IMR-90 (cell line): ENCODE measurements at regions not wholly inside any gene's neighbourhood (a gene's known extent, or its start where the extent isn't known, plus 50 kb on each side); places are given as distances from the start of the nearest gene placed in this dataset.

Experiments
- ATAC-seq: fragments of 200-7000 bp; cut with Tn5 transposase; 2 replicates; pipeline ENCODE4 v1.9.1; 2020; ENCODE audit warnings: low read depth, mild to moderate bottlenecking, moderate library complexity
- BruUV-seq: library from RNA; stranded (reverse); fragments of 400-500 nt; replicated peaks from 2 replicates; lab custom pipeline; 2021; lab: Mats Ljungman, UMichigan
- CTCF ChIA-PET: fragments of 300-600 bp; formaldehyde crosslinking; extraction: SDS; loops from one replicate; lab custom pipeline; 2021; ENCODE audit warnings: antibody characterized with exemption; lab: Yijun Ruan, JAX
- POLR2A ChIA-PET: fragments of 300-600 bp; sonication (Branson Sonifier 250); formaldehyde crosslinking; loops from one replicate; lab custom pipeline; 2022; ENCODE audit warnings: antibody characterized with exemption; ENCODE audit not compliant: unreplicated experiment; lab: Charles Lee
- DNase-seq: peaks from one replicate; pipeline ENCODE4 v3.0.0; 2013
- H2AFZ ChIP-seq: replicated peaks from 2 replicates; pipeline ENCODE3; 2013; ENCODE audit warnings: low read length, mild to moderate bottlenecking; ENCODE audit not compliant: poor library complexity
- H2AK5ac ChIP-seq: 2 replicates; pipeline ENCODE4 v1.6.1; 2013; ENCODE audit warnings: low read depth, low read length, inconsistent platforms
- H2AK9ac ChIP-seq: replicated peaks from 2 replicates; pipeline ENCODE3; 2013; ENCODE audit warnings: mild to moderate bottlenecking, low read depth, low read length, moderate library complexity; ENCODE audit not compliant: poor library complexity
- H2BK120ac ChIP-seq: 2 replicates; pipeline ENCODE4 v1.6.1; 2013; ENCODE audit warnings: low read depth, low read length, inconsistent platforms
- H2BK15ac ChIP-seq: 3 replicates; pipeline ENCODE4 v1.6.1; 2013; ENCODE audit warnings: low read depth, low read length, inconsistent platforms
- H2BK20ac ChIP-seq: 2 replicates; pipeline ENCODE4 v1.6.1; 2013; ENCODE audit warnings: low read depth, mild to moderate bottlenecking, inconsistent platforms, low read length, moderate library complexity
- H2BK5ac ChIP-seq: 2 replicates; pipeline ENCODE4 v1.6.1; 2013; ENCODE audit warnings: mild to moderate bottlenecking, low read depth, low read length, inconsistent platforms; ENCODE audit not compliant: poor library complexity, severe bottlenecking
- H3K14ac ChIP-seq: replicated peaks from 2 replicates; pipeline ENCODE4 v1.6.1; 2013; ENCODE audit warnings: low read depth, low read length, inconsistent platforms
- H3K18ac ChIP-seq: 2 replicates; pipeline ENCODE4 v1.6.1; 2013; ENCODE audit warnings: low read depth, low read length, control low read depth
- H3K23ac ChIP-seq: 2 replicates; pipeline ENCODE4 v1.6.1; 2013; ENCODE audit warnings: low read depth, low read length, inconsistent platforms
- H3K27ac ChIP-seq: 2 replicates; pipeline ENCODE4 v1.5.1; 2013; ENCODE audit warnings: mild to moderate bottlenecking, control low read depth, low read length; ENCODE audit not compliant: insufficient read depth
- H3K27me3 ChIP-seq: 2 replicates; pipeline ENCODE4 v1.6.1; 2013; ENCODE audit warnings: low read length; ENCODE audit not compliant: control insufficient read depth, insufficient read depth
- H3K36me3 ChIP-seq: 2 replicates; pipeline ENCODE4 v1.6.1; 2013; ENCODE audit warnings: low read length, mixed read lengths; ENCODE audit not compliant: control insufficient read depth, insufficient read depth
- H3K4ac ChIP-seq: 2 replicates; pipeline ENCODE4 v1.6.1; 2013; ENCODE audit warnings: low read depth, low read length, inconsistent platforms
- H3K4me1 ChIP-seq: 2 replicates; pipeline ENCODE4 v1.6.1; 2013; ENCODE audit warnings: low read length, mixed read lengths; ENCODE audit not compliant: control insufficient read depth, insufficient read depth
- H3K4me2 ChIP-seq: 2 replicates; pipeline ENCODE4 v1.6.1; 2013; ENCODE audit warnings: low read depth, mild to moderate bottlenecking, control low read depth, low read length, moderate library complexity
- H3K4me3 ChIP-seq: 2 replicates; pipeline ENCODE4 v1.5.1; 2013; ENCODE audit warnings: low read depth, mild to moderate bottlenecking, control low read depth, low read length, moderate library complexity; ENCODE audit not compliant: insufficient read depth
- H3K56ac ChIP-seq: 2 replicates; pipeline ENCODE4 v1.6.1; 2013; ENCODE audit warnings: low read length, inconsistent platforms; ENCODE audit not compliant: insufficient read depth; ENCODE audit errors: extremely low read depth
- H3K79me1 ChIP-seq, 2 experiments: 2 replicates each; pipeline ENCODE4 v1.6.1; 2013; ENCODE audit warnings: low read length in 2 of 2, inconsistent platforms in 1 of 2, low read depth in 1 of 2
- H3K9ac ChIP-seq: 2 replicates; pipeline ENCODE4 v1.6.1; 2013; ENCODE audit warnings: low read depth, low read length, control low read depth
- H3K9me1 ChIP-seq: 2 replicates; pipeline ENCODE4 v1.6.1; 2013; ENCODE audit warnings: low read length, inconsistent platforms; ENCODE audit not compliant: insufficient read depth
- H3K9me3 ChIP-seq: 2 replicates; pipeline ENCODE4 v1.6.1; 2013; ENCODE audit warnings: low read length; ENCODE audit not compliant: control insufficient read depth, insufficient read depth
- H4K20me1 ChIP-seq: 2 replicates; pipeline ENCODE4 v1.6.1; 2013; ENCODE audit warnings: low read length, inconsistent platforms; ENCODE audit not compliant: insufficient read depth
- H4K5ac ChIP-seq: 2 replicates; pipeline ENCODE4 v1.6.1; 2013; ENCODE audit warnings: mild to moderate bottlenecking, low read depth, low read length, control low read depth
- H4K8ac ChIP-seq, 2 experiments: 2 replicates each; pipeline ENCODE4 v1.6.1; 2013; ENCODE audit warnings: low read depth in 2 of 2, low read length in 2 of 2, control low read depth in 1 of 2, inconsistent platforms in 1 of 2
- H4K91ac ChIP-seq: 2 replicates; pipeline ENCODE4 v1.6.1; 2013; ENCODE audit warnings: low read depth, low read length, inconsistent platforms; ENCODE audit not compliant: insufficient read depth
- CEBPB ChIP-seq: IDR thresholded peaks from 2 replicates; pipeline ENCODE4 v1.6.1; 2012; ENCODE audit warnings: low read depth, low read length, improper control_type of control experiment
- FOS ChIP-seq: fragments of 150-350 bp; IDR thresholded peaks from 2 replicates; pipeline ENCODE4 v1.6.1; 2016; ENCODE audit warnings: low read depth, low read length
- RAD21 ChIP-seq: IDR thresholded peaks from 2 replicates; pipeline ENCODE4 v1.6.1; 2012; ENCODE audit warnings: low read length, improper control_type of control experiment
- WGBS, 2 experiments: methylation state at CpG; one replicate each; pipeline versions ENCODE4 v1.1.5 to v1.1.7; 2013; ENCODE audit warnings: missing lambda C conversion rate in 2 of 2; ENCODE audit not compliant: insufficient read length in 1 of 2; ENCODE audit errors: extremely low coverage in 2 of 2; 5-methylcytosine and 5-hydroxymethylcytosine counted together
- dilution Hi-C: fragments of 300-500 bp; cut with HindIII; formaldehyde crosslinking; loops from one replicate; pipeline ENCODE4 v1.14.3; 2018; ENCODE audit warnings: low sequenced_read_pairs; ENCODE audit not compliant: unreplicated experiment
- in situ Hi-C: fragments of 300-500 bp; cut with MboI; formaldehyde crosslinking; loops from 3 replicates; pipeline ENCODE4 v1.14.3; 2019; ENCODE audit warnings: low sequenced_read_pairs, inconsistent platforms, mixed read lengths
- intact Hi-C: fragments of 100-400 bp; cut with micrococcal nuclease; formaldehyde crosslinking; loops from 2 replicates; pipeline ENCODE4 v1.10.0; 2022

GRCh38 chr10:78717200-78717599, 351.6 kb upstream of the ZMIZ1 start:
- Histone ChIP-seq H3K27ac (peak overlapping the region; percentile 36; the same call in 1 of the 2 replicates), H3K18ac (peak overlapping the region; percentile 76), H3K9me1 (peaks cover 5% of the 10 kb centered on the region; the same call in 1 of the 2 replicates), H3K4me1 (peaks cover 12% of the 10 kb centered on the region), H3K9ac (no peak overlapping the region), H3K79me1 (no peaks in the 10 kb centered on the region), H3K14ac (peak overlapping the region; percentile 67), H2AK5ac (peak overlapping the region; percentile 65), H3K4me2 (peak overlapping the region; percentile 37), H4K5ac (0 out of 2 replicates have a peak overlapping the region, but pooled peaks have one; percentile 18), H3K27me3 (peaks cover 2% of the 10 kb centered on the region), H2AFZ (peak overlapping the region; percentile 12), H3K9me3 (no peaks in the 10 kb centered on the region), H4K91ac (peak overlapping the region; percentile 83), H3K4ac (peak overlapping the region; percentile 84), H3K56ac (no peak overlapping the region; the same call in 1 of the 2 replicates), H2BK5ac (peak overlapping the region; percentile 57), H3K4me3 (no peak overlapping the region), H2BK120ac (peak overlapping the region; percentile 92), H2BK20ac (peak overlapping the region; percentile 97), H4K20me1 (no peaks in the 10 kb centered on the region), H2BK15ac (peak overlapping the region; percentile 70; the same call in 2 of the 3 replicates), H2AK9ac (peak overlapping the region; percentile 5), H3K36me3 (no peaks in the 10 kb centered on the region), H3K23ac (peak overlapping the region; percentile 44), H4K8ac (peak overlapping the region; percentile 47 to 86; a peak in 3 of 4 replicates)
- dilution Hi-C loops (no loop called here), in situ Hi-C loops (no loop called here), intact Hi-C loops (no loop called here)
- BruUV-seq: no TSS peak
- ChIA-PET POLR2A (no interaction called here), CTCF (no interaction called here)
- ATAC-seq: peak; percentile 85
- peak; percentile 73 for DNase-seq
- TF ChIP-seq CEBPB (peak; percentile 60; the same call in 1 of the 2 replicates), RAD21 (no peak), FOS (peak; percentile 34; the same call in 1 of the 2 replicates)
- 80% methylated on average over 1 of the region's 5 CpGs; no CpG with 5 or more reads in 1 of the 2 experiments for WGBS, 2 experiments
